Ovary (tissue), 3 donors: ENCODE measurements at regions not wholly inside any gene's neighbourhood (a gene's known extent, or its start where the extent isn't known, plus 50 kb on each side); places are given as distances from the start of the nearest gene placed in this dataset.

Experiments used
- EP300 ChIP-seq: sonication (generic); formaldehyde crosslinking; IDR thresholded peaks from one replicate; pipeline ENCODE4 v1.6.1; 2017; ENCODE audit warnings: antibody characterized with exemption
- POLR2A ChIP-seq: fragments of 450-650 bp; IDR thresholded peaks from one replicate; pipeline ENCODE4 v1.6.1; 2017; ENCODE audit warnings: antibody characterized with exemption, mild to moderate bottlenecking, moderate library complexity
- TF ChIP-seq, protein P1 (sequence below), 3 donors: fragments of 450-650 bp in 2 of 3; fragments of 200-600 bp in 1 of 3; IDR thresholded peaks; one replicate each; pipeline versions ENCODE4 v1.5.1 to v1.8.0; 2016 to 2022; ENCODE audit warnings: antibody characterized with exemption in 3 of 3, mild to moderate bottlenecking in 1 of 3
- donor health status: DM: no; HTN: no; CAD: no.

DNA sequence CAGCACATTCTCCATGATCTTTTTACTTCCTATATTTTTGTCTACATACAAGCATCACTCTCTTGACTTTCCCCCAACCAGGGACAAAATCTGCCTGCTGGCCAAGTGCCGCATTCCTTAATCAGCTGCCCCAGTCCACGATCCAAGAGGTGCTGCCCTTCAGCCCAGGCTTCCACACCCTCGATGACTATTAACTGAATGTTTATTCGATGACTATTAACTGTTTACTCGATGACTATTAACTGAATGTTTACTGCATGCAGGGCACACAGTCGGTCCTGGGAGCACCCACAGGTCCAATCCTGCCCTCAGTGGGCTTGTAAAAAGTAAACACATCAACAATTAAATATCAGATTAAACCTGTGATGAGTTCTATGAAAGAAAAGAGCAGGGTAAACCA lies 256.9 kb downstream of the ARRDC4 start:
- TF ChIP-seq, protein P1, sequence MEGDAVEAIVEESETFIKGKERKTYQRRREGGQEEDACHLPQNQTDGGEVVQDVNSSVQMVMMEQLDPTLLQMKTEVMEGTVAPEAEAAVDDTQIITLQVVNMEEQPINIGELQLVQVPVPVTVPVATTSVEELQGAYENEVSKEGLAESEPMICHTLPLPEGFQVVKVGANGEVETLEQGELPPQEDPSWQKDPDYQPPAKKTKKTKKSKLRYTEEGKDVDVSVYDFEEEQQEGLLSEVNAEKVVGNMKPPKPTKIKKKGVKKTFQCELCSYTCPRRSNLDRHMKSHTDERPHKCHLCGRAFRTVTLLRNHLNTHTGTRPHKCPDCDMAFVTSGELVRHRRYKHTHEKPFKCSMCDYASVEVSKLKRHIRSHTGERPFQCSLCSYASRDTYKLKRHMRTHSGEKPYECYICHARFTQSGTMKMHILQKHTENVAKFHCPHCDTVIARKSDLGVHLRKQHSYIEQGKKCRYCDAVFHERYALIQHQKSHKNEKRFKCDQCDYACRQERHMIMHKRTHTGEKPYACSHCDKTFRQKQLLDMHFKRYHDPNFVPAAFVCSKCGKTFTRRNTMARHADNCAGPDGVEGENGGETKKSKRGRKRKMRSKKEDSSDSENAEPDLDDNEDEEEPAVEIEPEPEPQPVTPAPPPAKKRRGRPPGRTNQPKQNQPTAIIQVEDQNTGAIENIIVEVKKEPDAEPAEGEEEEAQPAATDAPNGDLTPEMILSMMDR (IDR thresholded peaks at IDR 0.05): no peak
- no peak for TF ChIP-seq POLR2A
- TF ChIP-seq EP300: no peak
